AG10803 (cell line): ENCODE measurements at regions not wholly inside any gene's neighbourhood (a gene's known extent, or its start where the extent isn't known, plus 50 kb on each side); places are given as distances from the start of the nearest gene placed in this dataset.

Experiments
- DNase-seq: peaks from one replicate; pipeline ENCODE4 v3.0.0; 2010; ENCODE audit warnings: low read depth
- H3K4me3 ChIP-seq: 2 replicates; pipeline ENCODE4 v1.5.1; 2011; ENCODE audit warnings: mild to moderate bottlenecking, low read length, control low read depth
- TF ChIP-seq, protein P1 (sequence below): conservative IDR thresholded peaks from 2 replicates; pipeline ENCODE4 v1.5.1; 2011; ENCODE audit warnings: mild to moderate bottlenecking, low read length, control low read depth, inconsistent platforms

DNA sequence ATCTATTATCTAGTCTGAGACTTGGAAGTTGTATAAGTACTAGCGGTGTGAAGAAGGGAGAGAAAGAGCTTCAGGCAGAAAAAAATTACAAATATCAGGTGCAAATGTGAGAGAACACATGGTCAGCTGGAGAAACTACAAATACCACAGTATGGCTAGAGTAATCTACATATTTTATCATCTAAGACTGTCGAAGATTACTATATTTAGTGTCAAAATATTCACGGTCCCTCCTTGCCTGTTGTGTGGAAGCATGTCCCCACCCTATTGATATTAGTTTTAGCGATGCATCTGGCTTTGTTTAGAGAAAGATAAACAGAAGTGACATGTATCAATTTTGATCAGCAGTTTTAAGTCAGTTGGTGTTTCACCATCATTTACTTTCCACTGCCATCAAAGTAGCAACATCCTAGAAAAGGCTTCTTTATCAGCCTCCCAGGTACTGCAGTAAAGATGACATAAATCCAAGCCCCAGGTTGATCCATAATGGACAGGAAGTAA is 90.5 kb upstream of the ITGA4 start:
- DNase-seq, result no peak
- no peak overlapping the region for H3K4me3 ChIP-seq
- TF ChIP-seq, protein P1, sequence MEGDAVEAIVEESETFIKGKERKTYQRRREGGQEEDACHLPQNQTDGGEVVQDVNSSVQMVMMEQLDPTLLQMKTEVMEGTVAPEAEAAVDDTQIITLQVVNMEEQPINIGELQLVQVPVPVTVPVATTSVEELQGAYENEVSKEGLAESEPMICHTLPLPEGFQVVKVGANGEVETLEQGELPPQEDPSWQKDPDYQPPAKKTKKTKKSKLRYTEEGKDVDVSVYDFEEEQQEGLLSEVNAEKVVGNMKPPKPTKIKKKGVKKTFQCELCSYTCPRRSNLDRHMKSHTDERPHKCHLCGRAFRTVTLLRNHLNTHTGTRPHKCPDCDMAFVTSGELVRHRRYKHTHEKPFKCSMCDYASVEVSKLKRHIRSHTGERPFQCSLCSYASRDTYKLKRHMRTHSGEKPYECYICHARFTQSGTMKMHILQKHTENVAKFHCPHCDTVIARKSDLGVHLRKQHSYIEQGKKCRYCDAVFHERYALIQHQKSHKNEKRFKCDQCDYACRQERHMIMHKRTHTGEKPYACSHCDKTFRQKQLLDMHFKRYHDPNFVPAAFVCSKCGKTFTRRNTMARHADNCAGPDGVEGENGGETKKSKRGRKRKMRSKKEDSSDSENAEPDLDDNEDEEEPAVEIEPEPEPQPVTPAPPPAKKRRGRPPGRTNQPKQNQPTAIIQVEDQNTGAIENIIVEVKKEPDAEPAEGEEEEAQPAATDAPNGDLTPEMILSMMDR, result no peak

DNA sequence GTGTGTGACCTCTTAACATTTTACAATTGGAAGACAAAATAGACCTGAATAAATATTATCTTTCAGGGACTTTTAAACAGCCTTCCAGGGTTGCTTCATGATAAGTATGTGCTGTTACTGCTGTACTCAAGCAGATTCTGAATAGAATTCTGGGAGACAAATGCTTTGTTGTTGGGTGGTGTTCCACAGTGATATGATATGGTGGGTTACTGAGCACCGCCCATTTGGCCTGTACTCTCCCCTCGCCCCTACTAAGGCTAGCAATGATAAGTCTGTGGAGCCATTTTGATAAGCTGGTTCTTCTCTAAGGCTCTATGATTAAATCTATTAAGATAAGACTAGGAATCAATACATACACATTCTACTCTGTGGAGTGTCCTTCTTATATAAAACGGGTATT is 89.8 kb upstream of the ITGA4 start:
- no peak for DNase-seq
- TF ChIP-seq, protein P1, result no peak
- H3K4me3 ChIP-seq, result no peak overlapping the region

DNA sequence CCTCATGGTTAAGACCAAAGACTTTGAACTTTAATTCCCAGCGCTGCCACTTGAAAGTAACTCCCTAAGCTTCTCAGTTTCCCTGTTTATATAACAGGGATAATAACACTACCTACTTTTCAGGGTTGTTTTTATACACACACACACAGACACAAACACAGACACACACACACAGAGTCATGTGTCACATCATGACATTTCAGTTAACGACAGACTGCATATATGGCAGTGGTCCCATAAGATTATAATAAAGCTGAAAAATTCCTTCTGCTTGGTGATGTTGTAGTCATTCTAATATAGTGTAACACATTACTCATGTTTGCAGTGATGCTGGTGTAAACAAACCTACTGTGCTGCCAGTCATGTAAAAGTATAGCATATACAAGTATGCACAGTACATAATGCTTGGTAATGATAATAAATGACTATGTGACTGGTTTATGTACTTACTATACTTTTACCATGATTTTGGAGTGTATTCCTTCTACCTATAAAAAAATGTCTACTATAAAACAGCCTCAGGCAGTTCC is 89.2 kb upstream of the ITGA4 start:
- H3K4me3 ChIP-seq, result no peak overlapping the region
- DNase-seq, result no peak
- TF ChIP-seq, protein P1, result no peak

DNA sequence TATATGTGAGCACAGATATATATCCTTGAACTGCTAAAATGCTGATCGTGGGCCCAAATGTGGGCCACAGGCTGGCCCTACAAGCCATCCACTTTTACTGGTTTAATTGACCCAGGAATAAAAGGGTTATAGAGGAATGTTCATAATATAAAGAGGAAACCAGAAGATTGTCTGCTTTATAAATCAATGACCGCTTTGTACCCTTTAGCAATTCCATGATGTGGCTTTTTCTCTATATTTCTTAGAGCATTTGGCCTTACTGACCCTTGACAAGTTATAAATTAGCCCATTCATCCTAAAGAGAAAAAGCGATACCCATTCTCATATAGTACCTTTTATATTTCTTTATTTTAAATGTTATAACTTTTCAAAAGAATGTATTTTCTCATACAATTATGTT is 87.1 kb upstream of the ITGA4 start:
- TF ChIP-seq, protein P1, result no peak
- no peak for DNase-seq
- no peak overlapping the region for H3K4me3 ChIP-seq

DNA sequence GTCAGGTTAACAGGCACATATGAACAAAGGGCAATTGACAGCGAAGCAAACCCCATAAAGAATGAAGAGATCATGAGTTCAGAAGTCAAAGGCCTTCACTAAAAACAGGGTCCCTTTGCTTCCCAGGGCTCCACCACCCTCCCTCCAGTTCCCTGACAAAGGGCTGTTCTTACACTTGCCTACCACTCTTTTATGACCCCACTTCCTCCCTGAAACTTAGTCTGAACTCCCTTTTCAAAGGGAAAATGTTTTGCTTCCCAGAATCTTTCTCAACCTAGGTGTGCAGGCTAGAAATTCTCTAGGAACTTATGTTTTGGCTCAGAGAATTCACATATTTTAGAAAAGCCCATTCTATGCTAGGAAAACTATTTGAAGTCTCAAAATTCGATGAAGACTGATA is 86.0 kb upstream of the ITGA4 start:
- no peak for DNase-seq
- H3K4me3 ChIP-seq, result no peak overlapping the region
- TF ChIP-seq, protein P1, result no peak

DNA sequence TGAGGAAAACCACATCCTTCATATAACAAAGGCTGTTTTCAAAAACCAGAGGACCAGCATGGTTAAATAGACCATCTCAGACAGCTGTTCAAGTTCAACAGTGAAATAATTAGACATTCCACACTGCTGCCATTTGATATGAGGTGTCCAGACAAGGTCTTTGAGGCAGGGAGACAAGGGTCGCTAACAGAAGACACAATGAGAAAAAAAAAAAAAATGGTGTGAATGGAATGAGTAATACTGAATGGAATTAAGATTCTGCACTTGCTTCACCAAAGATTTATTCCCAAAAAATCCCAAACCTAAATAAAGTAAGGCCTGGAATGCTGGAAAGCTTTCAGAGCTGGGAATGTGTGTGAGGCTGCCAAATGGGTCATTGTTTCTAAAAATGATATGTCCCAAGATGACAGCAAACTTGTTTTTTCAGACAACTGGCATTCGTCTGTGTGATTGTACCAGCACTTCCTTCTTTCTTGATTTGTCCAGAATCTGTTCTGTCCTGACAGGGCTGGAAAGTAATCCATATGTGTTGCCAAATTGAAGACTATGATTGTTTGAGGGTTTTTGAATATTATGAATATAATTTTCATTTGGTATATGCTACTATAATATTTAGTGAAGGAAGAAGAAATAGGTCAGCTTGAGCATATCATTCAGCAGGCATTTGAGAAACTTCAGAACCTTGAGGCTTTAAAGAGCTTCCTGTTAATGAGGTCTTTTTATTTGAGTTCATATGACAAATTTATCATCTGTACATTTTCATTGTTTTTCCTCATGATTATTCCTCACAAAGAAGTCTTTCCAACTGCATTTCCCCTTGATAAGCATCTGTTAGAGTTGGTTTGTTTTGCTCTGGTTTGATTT is 85.2 kb upstream of the ITGA4 start:
- peak; percentile 92 for DNase-seq
- TF ChIP-seq, protein P1, result no peak
- H3K4me3 ChIP-seq, result no peak overlapping the region

DNA sequence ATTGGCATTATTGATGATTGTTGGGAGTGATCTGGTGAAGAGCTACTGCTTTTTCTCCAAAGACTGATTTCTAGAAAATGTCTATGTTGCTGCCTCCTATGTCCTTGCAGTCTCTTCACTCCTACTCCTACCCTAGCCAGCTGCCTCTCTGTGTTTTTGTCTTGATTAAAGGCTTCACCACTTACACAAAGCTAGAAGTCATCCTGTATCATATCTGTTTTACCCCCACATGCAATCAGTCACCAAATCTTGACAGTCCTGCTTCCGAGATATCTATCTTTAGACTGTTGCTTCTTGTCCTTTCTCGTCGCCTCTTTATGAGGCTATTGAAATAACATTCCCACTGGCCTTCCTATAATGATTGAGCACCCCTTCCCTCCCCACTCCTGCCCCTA is 84.5 kb upstream of the ITGA4 start:
- no peak for DNase-seq
- TF ChIP-seq, protein P1, result no peak
- no peak overlapping the region for H3K4me3 ChIP-seq
